Right ventricle myocardium superior (tissue), 1 donor: ENCODE measurements at regions not wholly inside any gene's neighbourhood (a gene's known extent, or its start where the extent isn't known, plus 50 kb on each side); places are given as distances from the start of the nearest gene placed in this dataset.
"Not testable (repeated sequence)": the region's sequence is repeated elsewhere in the genome, so short reads cannot be mapped to it uniquely, and the experiment has no call there.

Experiments
- ATAC-seq: fragments of 200-7000 bp; cut with Tn5 transposase; one replicate; pipeline ENCODE4 v1.9.1; 2020; ENCODE audit warnings: mild to moderate bottlenecking; ENCODE audit not compliant: poor library complexity
- DNase-seq: peaks from one replicate; pipeline ENCODE4 v3.0.0-alpha.2; 2020
- intact Hi-C: fragments of 100-400 bp; cut with DNase I; formaldehyde crosslinking; loops from one replicate; pipeline ENCODE4 v1.11.2; 2022
- donor health status: DM: no; HTN: yes; CAD: no; lungs with severe emphysema.

- DNase-seq, intact Hi-C loops, ATAC-seq: not testable (repeated sequence)
Measured at GRCh38 chr1:228611707-228612106, 123.6 kb upstream of the RHOU start.

GRCh38 chr1:228622002-228622716 is 113.1 kb upstream of the RHOU start:
- ATAC-seq, intact Hi-C loops: not testable (repeated sequence)
- peak; percentile 80 for DNase-seq

- DNase-seq, ATAC-seq, intact Hi-C loops: not testable (repeated sequence)
Measured at GRCh38 chr1:228626481-228626880, 108.8 kb upstream of the RHOU start.

- DNase-seq = peak; percentile 86
- ATAC-seq, intact Hi-C loops: not testable (repeated sequence)
Measured at GRCh38 chr1:228632858-228633257, 102.4 kb upstream of the RHOU start.

- DNase-seq = peak; percentile 75
- ATAC-seq, intact Hi-C loops: not testable (repeated sequence)
Measured at GRCh38 chr1:228635304-228635703, 100.0 kb upstream of the RHOU start.

GRCh38 chr1:228637529-228637928 is 97.8 kb upstream of the RHOU start:
- ATAC-seq, intact Hi-C loops: not testable (repeated sequence)
- DNase-seq = peak; percentile 56

GRCh38 chr1:228646717-228647522 is 88.4 kb upstream of the RHOU start:
- DNase-seq (peak; percentile 66), ATAC-seq (peak; percentile 79)
- intact Hi-C loops = no loop called here

- intact Hi-C loops = no loop called here
- ATAC-seq = peak; percentile 73
- DNase-seq = peak; percentile 54
Measured at GRCh38 chr1:228647523-228648444, 87.5 kb upstream of the RHOU start.

- no peak for DNase-seq
- intact Hi-C loops = no loop called here
- no peak for ATAC-seq
Measured at GRCh38 chr1:228648647-228649383, 86.5 kb upstream of the RHOU start.

GRCh38 chr1:228650141-228650540 is 85.1 kb upstream of the RHOU start:
- intact Hi-C loops = no loop called here
- no peak for DNase-seq
- ATAC-seq = no peak

GRCh38 chr1:228650946-228651345 is 84.3 kb upstream of the RHOU start:
- intact Hi-C loops = no loop called here
- ATAC-seq = no peak
- no peak for DNase-seq

- intact Hi-C loops = no loop called here
- no peak for DNase-seq
- no peak for ATAC-seq
Measured at GRCh38 chr1:228652116-228652515, 83.2 kb upstream of the RHOU start.

GRCh38 chr1:228653057-228653456 is 82.2 kb upstream of the RHOU start:
- ATAC-seq, DNase-seq, intact Hi-C loops: not testable (repeated sequence)

- ATAC-seq = no peak
- intact Hi-C loops = no loop called here
- DNase-seq = no peak
Measured at GRCh38 chr1:228653748-228654147, 81.5 kb upstream of the RHOU start.

- ATAC-seq = no peak
- intact Hi-C loops = no loop called here
- DNase-seq = no peak
Measured at GRCh38 chr1:228655796-228656394, 79.4 kb upstream of the RHOU start.

GRCh38 chr1:228662007-228662689 is 73.1 kb upstream of the RHOU start:
- intact Hi-C loops = loop anchor here (10.0 kb wide), 3 partner anchors 493 to 593 kb away; no protein-coding TSS in a partner anchor
- not testable (repeated sequence) for ATAC-seq, DNase-seq

GRCh38 chr1:228664399-228664914 is 70.8 kb upstream of the RHOU start:
- intact Hi-C loops = loop anchor here (10.0 kb wide), 3 partner anchors 490 to 590 kb away; no protein-coding TSS in a partner anchor
- ATAC-seq = peak; percentile 67
- peak; percentile 78 for DNase-seq
